Lower lobe of right lung (tissue), 2 donors: ENCODE measurements at regions not wholly inside any gene's neighbourhood (a gene's known extent, or its start where the extent isn't known, plus 50 kb on each side); places are given as distances from the start of the nearest gene placed in this dataset.
"Not testable (repeated sequence)": the region's sequence is repeated elsewhere in the genome, so short reads cannot be mapped to it uniquely, and the experiment has no call there.

Experiments
- ATAC-seq, 2 donors: fragments of 200-7000 bp; cut with Tn5 transposase; one replicate each; pipeline ENCODE4 v1.9.1; 2020 to 2022; ENCODE audit warnings: mild to moderate bottlenecking in 2 of 2, moderate library complexity in 2 of 2
- DNase-seq: peaks from one replicate; pipeline ENCODE4 v3.0.0-alpha.2; 2020
- H3K27ac ChIP-seq: fragments of 200-600 bp; one replicate; pipeline ENCODE4 v1.8.0; 2022
- H3K27me3 ChIP-seq: fragments of 200-600 bp; one replicate; pipeline ENCODE4 v1.8.0; 2022; ENCODE audit warnings: low read depth
- H3K36me3 ChIP-seq: fragments of 200-600 bp; one replicate; pipeline ENCODE4 v1.8.0; 2022; ENCODE audit warnings: mild to moderate bottlenecking
- H3K4me1 ChIP-seq: fragments of 200-600 bp; one replicate; pipeline ENCODE4 v1.8.0; 2022
- H3K4me3 ChIP-seq: fragments of 200-600 bp; one replicate; pipeline ENCODE4 v1.8.0; 2022; ENCODE audit warnings: mild to moderate bottlenecking
- H3K9me3 ChIP-seq: fragments of 200-600 bp; one replicate; pipeline ENCODE4 v1.8.0; 2022
- CTCF ChIP-seq: fragments of 200-600 bp; IDR thresholded peaks from one replicate; pipeline ENCODE4 v1.8.0; 2022; ENCODE audit warnings: antibody characterized with exemption, mild to moderate bottlenecking
- intact Hi-C: fragments of 100-400 bp; cut with DNase I; formaldehyde crosslinking; loops from one replicate; pipeline ENCODE4 v1.11.0; 2022
- donor health status: DM: no; HTN: yes; CAD: no; lungs with severe emphysema.

GRCh38 chr10:133011882-133012281 is 69.5 kb upstream of the CFAP46 start:
- Histone ChIP-seq H3K36me3 (no peaks in the 10 kb centered on the region), H3K27ac (no peak overlapping the region), H3K9me3 (no peaks in the 10 kb centered on the region), H3K4me1 (peaks cover 15% of the 10 kb centered on the region), H3K27me3 (no peaks in the 10 kb centered on the region), H3K4me3 (no peak overlapping the region)
- DNase-seq (no peak), ATAC-seq (no peak)
- intact Hi-C loops = no loop called here
- no peak for TF ChIP-seq CTCF

- peaks cover 15% of the 10 kb centered on the region for H3K4me1 ChIP-seq
- H3K27me3 ChIP-seq, ATAC-seq, intact Hi-C loops, H3K36me3 ChIP-seq, H3K27ac ChIP-seq, H3K9me3 ChIP-seq, DNase-seq, H3K4me3 ChIP-seq: not testable (repeated sequence)
These were observed 69.0 kb upstream of the CFAP46 start for GRCh38 chr10:133011393-133011792.

- H3K4me1 ChIP-seq = peaks cover 15% of the 10 kb centered on the region
- H3K36me3 ChIP-seq, H3K27me3 ChIP-seq, H3K4me3 ChIP-seq, H3K9me3 ChIP-seq, ATAC-seq, H3K27ac ChIP-seq, DNase-seq, intact Hi-C loops: not testable (repeated sequence)
These were observed 68.4 kb upstream of the CFAP46 start for GRCh38 chr10:133010843-133011179.

GRCh38 chr10:133010095-133010842 is 67.9 kb upstream of the CFAP46 start:
- H3K9me3 ChIP-seq = no peaks in the 10 kb centered on the region
- ATAC-seq (no peak), DNase-seq (no peak)
- no peaks in the 10 kb centered on the region for H3K27me3 ChIP-seq
- peak overlapping the region; percentile 37 for H3K4me3 ChIP-seq
- intact Hi-C loops = no loop called here
- H3K27ac ChIP-seq = peak overlapping the region; percentile 90
- TF ChIP-seq CTCF = no peak
- H3K36me3 ChIP-seq = no peaks in the 10 kb centered on the region
- H3K4me1 ChIP-seq = peaks cover 15% of the 10 kb centered on the region

- Histone ChIP-seq H3K4me1 (peaks cover 15% of the 10 kb centered on the region), H3K36me3 (no peaks in the 10 kb centered on the region), H3K9me3 (no peaks in the 10 kb centered on the region), H3K27ac (peak overlapping the region; percentile 90), H3K27me3 (no peaks in the 10 kb centered on the region), H3K4me3 (peak overlapping the region; percentile 37)
- DNase-seq (peak; percentile 96), ATAC-seq (peak; percentile 96)
- intact Hi-C loops = no loop called here
- TF ChIP-seq CTCF = no peak
These were observed 67.0 kb upstream of the CFAP46 start for GRCh38 chr10:133009218-133009950.

GRCh38 chr10:133008736-133009135 is 66.4 kb upstream of the CFAP46 start:
- Histone ChIP-seq H3K4me1 (peaks cover 15% of the 10 kb centered on the region), H3K9me3 (no peaks in the 10 kb centered on the region), H3K27me3 (no peaks in the 10 kb centered on the region), H3K27ac (peak overlapping the region; percentile 90), H3K4me3 (no peak overlapping the region), H3K36me3 (no peaks in the 10 kb centered on the region)
- no peak for ATAC-seq
- intact Hi-C loops = no loop called here
- TF ChIP-seq CTCF = no peak
- DNase-seq = no peak
